SU-DHL-6 (cell line): ENCODE measurements at regions not wholly inside any gene's neighbourhood (a gene's known extent, or its start where the extent isn't known, plus 50 kb on each side); places are given as distances from the start of the nearest gene placed in this dataset.

Source experiments
- H2AFZ ChIP-seq: fragments of 200-600 bp; sonication (generic); 2 replicates; pipeline ENCODE4 v1.6.1; 2014; ENCODE audit warnings: low read depth, mild to moderate bottlenecking, moderate library complexity, mixed read lengths, antibody characterized with exemption, low read length; ENCODE audit not compliant: severe bottlenecking
- H3F3A ChIP-seq: fragments of 200-600 bp; shearing (Covaris generic); 2 replicates; pipeline ENCODE4 v1.6.0; 2016; ENCODE audit warnings: antibody characterized with exemption, mild to moderate bottlenecking; ENCODE audit not compliant: insufficient read depth
- H3K27ac ChIP-seq: fragments of 200-600 bp; sonication (generic); 2 replicates; pipeline ENCODE4 v1.5.1; 2016; ENCODE audit warnings: low read depth, mild to moderate bottlenecking, low read length, moderate library complexity, mixed read lengths
- H3K27me3 ChIP-seq: fragments of 200-600 bp; sonication (generic), shearing (Covaris generic); 2 replicates; pipeline ENCODE4 v1.6.0; 2014; ENCODE audit warnings: mild to moderate bottlenecking, low read length
- H3K36me3 ChIP-seq: fragments of 200-600 bp; sonication (generic); 2 replicates; pipeline ENCODE4 v1.6.1; 2014; ENCODE audit warnings: mild to moderate bottlenecking, low read length, mixed read lengths
- H3K4me2 ChIP-seq: fragments of 300-600, 200-600 bp; shearing (Covaris generic), sonication (generic); 2 replicates; pipeline ENCODE4 v1.6.0; 2014; ENCODE audit warnings: low read length, low read depth, mild to moderate bottlenecking; ENCODE audit not compliant: poor library complexity, severe bottlenecking
- H3K4me3 ChIP-seq: fragments of 200-600 bp; sonication (generic); 2 replicates; pipeline ENCODE4 v1.5.1; 2014; ENCODE audit warnings: antibody characterized with exemption, low read length, mild to moderate bottlenecking, mixed read lengths; ENCODE audit not compliant: insufficient read depth, poor library complexity, severe bottlenecking
- H3K79me2 ChIP-seq: fragments of 200-600 bp; sonication (generic); 2 replicates; pipeline ENCODE4 v1.6.1; 2014; ENCODE audit warnings: mild to moderate bottlenecking, low read length, moderate library complexity; ENCODE audit not compliant: insufficient read depth
- H3K9ac ChIP-seq: fragments of 200-600 bp; sonication (generic); 2 replicates; pipeline ENCODE4 v1.7.0; 2014; ENCODE audit warnings: mild to moderate bottlenecking, low read length
- H3K9me2 ChIP-seq: fragments of 200-600 bp; sonication (generic); replicated peaks from 2 replicates; pipeline ENCODE4 v1.6.1; 2014; ENCODE audit warnings: low read length; ENCODE audit not compliant: insufficient read depth
- H3K9me3 ChIP-seq: fragments of 200-600 bp; sonication (generic); 2 replicates; pipeline ENCODE4 v1.6.1; 2014; ENCODE audit warnings: low read length, mixed read lengths; ENCODE audit not compliant: insufficient read depth
- H4K20me1 ChIP-seq: fragments of 200-600 bp; sonication (generic); 2 replicates; pipeline ENCODE4 v1.6.1; 2014; ENCODE audit warnings: low read depth, mild to moderate bottlenecking, antibody characterized with exemption, low read length, moderate library complexity, mixed read lengths
- CTCF ChIP-seq: fragments of 200-600 bp; sonication (generic); IDR thresholded peaks from one replicate; pipeline ENCODE4 v1.5.1; 2017; ENCODE audit warnings: antibody characterized with exemption, mild to moderate bottlenecking, low read length, moderate library complexity; ENCODE audit not compliant: insufficient read depth, poor library complexity, severe bottlenecking
- EZH2phosphoT487 ChIP-seq: fragments of 200-600 bp; sonication (generic), shearing (Covaris generic); conservative IDR thresholded peaks from 2 replicates; pipeline ENCODE4 v1.6.1; 2018; ENCODE audit warnings: mild to moderate bottlenecking, antibody characterized with exemption, low read length, moderate library complexity, mixed read lengths

DNA sequence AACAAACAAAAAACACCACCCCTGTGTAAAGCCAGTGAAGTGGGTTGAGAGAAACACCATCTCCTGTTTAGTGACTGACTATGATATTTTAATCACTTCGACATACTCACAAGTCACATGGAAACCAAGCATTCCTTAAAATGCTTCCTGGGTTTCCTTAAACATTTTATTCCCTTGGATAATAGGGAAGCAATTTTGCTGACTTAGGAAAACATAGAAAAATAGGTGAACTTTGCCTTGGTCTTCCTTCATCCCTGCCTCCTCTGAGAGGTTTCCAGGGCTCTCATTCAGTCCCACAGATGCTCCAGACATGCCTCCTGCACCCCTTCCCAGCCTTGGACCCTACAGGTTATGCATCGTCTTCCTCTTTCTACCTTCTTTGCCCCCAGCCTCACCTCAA lies 122.6 kb upstream of the SERPINE2 start:
- Histone ChIP-seq H3K27ac (no peak overlapping the region), H3K27me3 (no peaks in the 10 kb centered on the region), H3K9ac (no peak overlapping the region), H2AFZ (no peak overlapping the region), H3K9me2 (no peaks in the 10 kb centered on the region), H3K79me2 (no peaks in the 10 kb centered on the region), H3K36me3 (no peaks in the 10 kb centered on the region), H3K9me3 (no peaks in the 10 kb centered on the region), H4K20me1 (no peaks in the 10 kb centered on the region), H3F3A (no peaks in the 10 kb centered on the region), H3K4me2 (no peak overlapping the region), H3K4me3 (no peak overlapping the region)
- no peak for TF ChIP-seq CTCF
- no peak for TF ChIP-seq EZH2phosphoT487

GRCh38 chr2:224160917-224161316 lies 121.8 kb upstream of the SERPINE2 start:
- Histone ChIP-seq H3K79me2 (no peaks in the 10 kb centered on the region), H3K4me3 (no peak overlapping the region), H2AFZ (no peak overlapping the region), H3K4me2 (no peak overlapping the region), H3K27ac (no peak overlapping the region), H4K20me1 (no peaks in the 10 kb centered on the region), H3K9ac (no peak overlapping the region), H3K9me2 (no peaks in the 10 kb centered on the region), H3K36me3 (no peaks in the 10 kb centered on the region), H3F3A (no peaks in the 10 kb centered on the region), H3K9me3 (no peaks in the 10 kb centered on the region), H3K27me3 (no peaks in the 10 kb centered on the region)
- no peak for TF ChIP-seq CTCF
- no peak for TF ChIP-seq EZH2phosphoT487

DNA sequence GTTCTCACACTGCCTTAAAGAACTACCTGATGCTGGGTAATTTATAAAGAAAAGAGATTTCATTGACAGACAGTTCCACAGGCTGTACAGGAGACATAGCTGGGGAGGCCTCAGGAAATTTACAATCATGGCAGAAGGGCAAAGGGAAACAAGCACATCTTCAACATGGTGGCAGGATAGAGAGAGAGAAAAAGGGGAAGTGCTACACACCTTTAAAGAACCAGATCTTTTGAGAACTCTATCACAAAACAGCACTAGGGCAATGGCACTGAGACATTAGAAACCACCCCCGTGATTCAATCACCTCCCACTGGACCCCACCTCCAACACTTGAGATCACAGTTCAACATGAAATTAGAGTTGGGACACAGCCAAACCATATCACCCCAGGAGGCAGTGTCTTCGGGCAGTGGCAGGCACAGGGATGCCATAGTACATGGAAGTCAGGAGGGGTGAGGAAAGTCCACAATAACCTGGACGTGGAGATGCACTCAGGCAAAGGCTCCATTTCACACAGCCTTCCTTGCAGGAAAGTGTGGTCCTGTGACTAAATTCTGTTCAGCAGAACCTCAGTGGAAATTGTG lies 120.4 kb upstream of the SERPINE2 start:
- TF ChIP-seq EZH2phosphoT487: no peak
- no peak for TF ChIP-seq CTCF
- Histone ChIP-seq H3K79me2 (no peaks in the 10 kb centered on the region), H3K4me2 (no peak overlapping the region), H3F3A (no peaks in the 10 kb centered on the region), H3K4me3 (no peak overlapping the region), H3K9me2 (no peaks in the 10 kb centered on the region), H3K9me3 (no peaks in the 10 kb centered on the region), H4K20me1 (no peaks in the 10 kb centered on the region), H3K27ac (no peak overlapping the region), H3K27me3 (no peaks in the 10 kb centered on the region), H3K9ac (no peak overlapping the region), H3K36me3 (no peaks in the 10 kb centered on the region), H2AFZ (no peak overlapping the region)
